ENCODE measurements at regions not wholly inside any gene's neighbourhood (a gene's known extent, or its start where the extent isn't known, plus 50 kb on each side); places are given as distances from the start of the nearest gene placed in this dataset.
"Not testable (repeated sequence)": the region's sequence is repeated elsewhere in the genome, so short reads cannot be mapped to it uniquely, and the experiment has no call there.

DNA sequence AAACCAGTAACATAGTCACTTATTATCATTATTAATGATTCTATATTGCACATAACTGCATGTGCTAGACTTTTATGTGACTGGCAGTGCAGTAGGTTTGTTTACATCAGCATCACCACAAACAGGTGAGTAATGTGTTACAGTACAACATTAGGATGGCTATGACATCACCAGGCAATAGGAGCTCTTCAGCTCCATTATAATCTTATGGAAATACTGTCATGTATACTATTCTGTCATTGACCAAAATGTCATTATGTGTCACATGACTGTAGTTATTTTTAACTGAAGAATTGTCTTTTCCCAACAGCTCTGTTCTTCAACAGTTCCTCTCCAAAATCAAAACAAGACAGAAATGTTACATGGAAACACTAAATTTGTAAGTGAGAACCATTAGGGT, 96.3 kb downstream of the C18orf54 start:
- ChIA-PET CTCF (interaction anchor here (0.7 kb wide), 1 partner anchor 13 kb away, joined by 3 read pairs; no protein-coding TSS in a partner anchor), POLR2A (ENCODE audit: low non-redundant PET) (no interaction called here)
- TF ChIP-seq, protein P1, sequence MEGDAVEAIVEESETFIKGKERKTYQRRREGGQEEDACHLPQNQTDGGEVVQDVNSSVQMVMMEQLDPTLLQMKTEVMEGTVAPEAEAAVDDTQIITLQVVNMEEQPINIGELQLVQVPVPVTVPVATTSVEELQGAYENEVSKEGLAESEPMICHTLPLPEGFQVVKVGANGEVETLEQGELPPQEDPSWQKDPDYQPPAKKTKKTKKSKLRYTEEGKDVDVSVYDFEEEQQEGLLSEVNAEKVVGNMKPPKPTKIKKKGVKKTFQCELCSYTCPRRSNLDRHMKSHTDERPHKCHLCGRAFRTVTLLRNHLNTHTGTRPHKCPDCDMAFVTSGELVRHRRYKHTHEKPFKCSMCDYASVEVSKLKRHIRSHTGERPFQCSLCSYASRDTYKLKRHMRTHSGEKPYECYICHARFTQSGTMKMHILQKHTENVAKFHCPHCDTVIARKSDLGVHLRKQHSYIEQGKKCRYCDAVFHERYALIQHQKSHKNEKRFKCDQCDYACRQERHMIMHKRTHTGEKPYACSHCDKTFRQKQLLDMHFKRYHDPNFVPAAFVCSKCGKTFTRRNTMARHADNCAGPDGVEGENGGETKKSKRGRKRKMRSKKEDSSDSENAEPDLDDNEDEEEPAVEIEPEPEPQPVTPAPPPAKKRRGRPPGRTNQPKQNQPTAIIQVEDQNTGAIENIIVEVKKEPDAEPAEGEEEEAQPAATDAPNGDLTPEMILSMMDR (conservative IDR thresholded peaks at IDR 0.05; ENCODE audit: low read depth): no peak
- no peak for DNase-seq (ENCODE audit: low spot score)
- H3K27ac ChIP-seq: no peak overlapping the region

DNA sequence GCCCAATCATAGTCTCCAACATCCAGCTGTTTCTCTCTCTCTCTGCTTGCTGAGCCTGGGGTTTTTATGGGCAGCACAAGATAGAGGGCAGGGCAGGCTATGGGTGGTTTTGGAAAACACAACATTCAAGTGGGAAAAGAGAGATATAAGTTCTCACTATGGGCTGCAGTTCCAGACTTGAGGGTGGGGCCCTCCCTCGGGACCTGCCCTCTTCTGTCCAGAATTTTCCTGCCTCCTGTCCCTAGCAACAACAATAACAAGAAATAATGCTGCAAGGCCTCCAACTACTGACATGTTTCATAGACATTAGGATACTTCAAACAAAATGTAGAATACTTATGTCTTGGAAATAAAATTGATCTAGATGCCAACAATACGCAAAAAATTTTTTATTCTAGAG, 107.8 kb downstream of the C18orf54 start:
- no peak for DNase-seq (ENCODE audit: low spot score)
- ChIA-PET CTCF (no interaction called here), POLR2A (ENCODE audit: low non-redundant PET) (no interaction called here)
- TF ChIP-seq, protein P1 (conservative IDR thresholded peaks at IDR 0.05; ENCODE audit: low read depth): no peak
- no peak overlapping the region for H3K27ac ChIP-seq

DNA sequence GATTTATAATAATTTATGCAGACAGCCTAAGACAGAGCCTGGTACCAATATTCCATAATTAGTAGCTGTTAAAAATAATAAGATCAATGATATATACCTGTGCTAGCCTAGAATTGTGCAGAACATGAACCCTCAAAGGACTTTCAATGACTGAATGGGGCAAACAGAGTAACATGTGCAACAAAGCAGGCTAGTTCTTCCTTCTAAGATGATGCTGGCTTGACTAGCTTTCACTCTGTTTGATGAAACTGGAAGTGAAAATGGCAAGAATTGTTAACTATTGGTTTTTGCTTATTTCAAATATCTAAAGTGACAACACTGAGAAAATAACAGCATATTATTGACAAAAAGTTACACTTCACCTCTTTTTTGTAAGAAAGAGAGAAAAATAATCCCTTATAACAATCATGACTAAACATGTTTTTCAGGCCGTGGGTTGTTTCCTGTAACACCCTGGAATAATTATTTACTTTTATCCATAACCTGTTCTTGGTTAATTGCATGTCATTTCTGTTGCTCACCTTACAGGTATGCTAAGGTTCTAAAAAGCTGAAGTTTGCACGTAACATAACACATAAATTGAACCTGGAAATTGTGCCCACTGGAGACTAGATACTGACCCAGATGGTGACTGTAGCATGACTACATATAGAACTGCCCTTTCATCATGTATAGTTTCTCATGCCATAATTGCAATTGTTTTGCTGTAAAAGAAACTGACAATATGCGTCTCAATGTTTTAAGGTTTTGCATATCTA, 108.7 kb downstream of the C18orf54 start:
- TF ChIP-seq, protein P1 (conservative IDR thresholded peaks at IDR 0.05; ENCODE audit: low read depth): no peak
- ChIA-PET CTCF (no interaction called here), POLR2A (ENCODE audit: low non-redundant PET) (no interaction called here)
- no peak for DNase-seq (ENCODE audit: low spot score)
- H3K27ac ChIP-seq: no peak overlapping the region

DNA sequence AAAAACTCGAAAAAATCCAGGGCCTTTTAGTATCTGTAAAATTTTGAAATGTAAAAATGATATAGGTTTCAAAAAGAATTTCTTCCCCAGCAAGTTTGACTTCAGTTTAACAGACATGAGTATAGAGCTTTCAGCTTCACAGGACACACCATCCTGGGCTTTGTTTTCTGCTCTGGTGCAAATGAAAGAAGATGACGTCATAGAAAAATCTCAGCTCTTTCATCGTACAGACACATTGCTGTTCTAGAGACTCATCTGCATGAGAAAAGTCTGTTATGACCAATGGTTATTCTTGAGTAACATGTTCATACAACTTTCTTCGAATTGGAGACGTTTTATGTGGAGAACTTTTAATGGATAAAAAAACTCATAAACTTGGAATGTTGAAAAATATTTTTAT, 111.7 kb upstream of the DYNAP start:
- CTCF ChIA-PET: no interaction called here

DNA sequence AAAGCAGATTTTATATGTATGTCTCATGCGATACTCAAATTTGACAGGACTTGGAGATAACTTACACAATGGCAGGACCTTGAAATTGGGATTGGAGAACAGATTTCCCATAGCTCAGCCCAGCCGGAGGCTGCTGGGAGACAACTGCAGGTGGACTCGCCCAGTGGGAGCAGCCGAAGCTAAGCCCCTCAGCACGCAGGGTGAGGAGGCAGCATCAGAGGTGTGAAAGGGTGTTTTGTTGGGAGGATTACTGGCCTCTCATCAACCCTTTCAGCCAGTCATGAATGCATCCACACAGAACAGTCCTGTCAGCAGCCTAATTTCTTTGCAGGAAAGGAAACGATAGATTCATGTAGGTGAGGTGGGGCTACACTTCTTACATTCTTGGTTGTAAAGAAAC, 110.4 kb upstream of the DYNAP start:
- no peak for DNase-seq (ENCODE audit: low spot score)
- ChIA-PET POLR2A (ENCODE audit: low non-redundant PET) (no interaction called here), CTCF (no interaction called here)
- H3K27ac ChIP-seq: no peak overlapping the region
- TF ChIP-seq, protein P1 (conservative IDR thresholded peaks at IDR 0.05; ENCODE audit: low read depth): no peak

More for the DNA sequence above, 111.7 kb upstream of the DYNAP start:
- POLR2A ChIA-PET (ENCODE audit: low non-redundant PET): no interaction called here
- TF ChIP-seq, protein P1 (conservative IDR thresholded peaks at IDR 0.05; ENCODE audit: low read depth): no peak
- no peak for DNase-seq (ENCODE audit: low spot score)
- H3K27ac ChIP-seq: no peak overlapping the region

DNA sequence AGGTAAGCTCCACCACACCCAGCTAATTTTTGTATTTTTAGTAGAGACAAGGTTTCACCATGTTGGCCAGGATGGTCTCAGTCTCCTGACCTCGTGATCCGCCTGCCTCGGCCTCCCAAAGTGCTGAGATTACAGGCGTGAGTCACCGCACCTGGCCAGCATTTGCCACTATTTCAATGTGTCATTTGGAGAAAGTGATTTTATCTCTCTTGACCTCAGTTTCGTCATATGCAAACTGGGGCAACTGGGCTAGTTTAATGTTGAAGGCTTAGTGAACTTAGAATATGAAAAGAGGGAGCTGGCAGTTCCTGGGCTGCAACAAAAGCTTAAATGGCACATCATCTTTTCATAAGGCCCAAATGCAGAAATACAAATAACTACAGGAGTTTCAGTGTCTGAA, 88.6 kb upstream of the DYNAP start:
- CTCF ChIA-PET: not testable (repeated sequence)

DNA sequence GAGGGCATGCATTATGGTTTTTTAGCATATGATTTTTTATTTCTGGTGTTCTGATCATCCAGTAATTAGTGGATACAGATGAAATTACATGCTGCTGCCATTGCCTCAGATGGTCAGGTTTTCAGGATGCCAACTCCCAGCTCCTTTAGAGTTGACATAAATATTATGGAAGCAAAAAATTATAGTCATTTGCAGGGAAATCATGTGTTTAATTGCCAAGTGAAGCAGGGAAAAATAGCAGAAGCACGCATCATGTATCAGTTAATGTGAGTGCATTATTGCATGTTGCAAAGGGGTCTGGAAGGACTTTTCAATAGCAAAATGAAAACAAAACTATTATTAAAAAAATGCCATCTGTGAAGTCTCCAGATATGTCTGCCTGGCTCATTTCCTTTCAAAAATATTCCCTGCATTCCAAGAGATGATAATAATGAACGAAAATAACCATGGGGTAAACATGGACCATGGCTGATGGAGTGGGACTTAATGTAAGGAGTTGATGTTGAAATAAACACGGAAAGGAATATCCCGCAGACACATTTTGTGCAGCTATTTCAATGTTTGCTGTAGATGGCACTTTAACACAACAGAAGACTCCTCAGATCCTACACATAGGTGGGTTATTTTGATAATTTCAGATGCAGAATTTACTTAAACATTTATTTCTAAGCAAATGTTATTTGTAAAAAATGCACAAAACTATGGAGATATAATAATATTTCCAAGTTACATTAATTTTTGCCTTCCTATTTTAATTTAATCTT, 87.7 kb upstream of the DYNAP start:
- no peak overlapping the region for H3K27ac ChIP-seq
- CTCF ChIA-PET: no interaction called here
- no peak for DNase-seq (ENCODE audit: low spot score)
- TF ChIP-seq, protein P1 (conservative IDR thresholded peaks at IDR 0.05; ENCODE audit: low read depth): no peak
- POLR2A ChIA-PET (ENCODE audit: low non-redundant PET): no interaction called here

More for the DNA sequence above, 88.6 kb upstream of the DYNAP start:
- H3K27ac ChIP-seq; POLR2A ChIA-PET (ENCODE audit: low non-redundant PET); DNase-seq (ENCODE audit: low spot score): not testable (repeated sequence)
